ENCODE measurements at regions not wholly inside any gene's neighbourhood (a gene's known extent, or its start where the extent isn't known, plus 50 kb on each side); places are given as distances from the start of the nearest gene placed in this dataset.

DNA sequence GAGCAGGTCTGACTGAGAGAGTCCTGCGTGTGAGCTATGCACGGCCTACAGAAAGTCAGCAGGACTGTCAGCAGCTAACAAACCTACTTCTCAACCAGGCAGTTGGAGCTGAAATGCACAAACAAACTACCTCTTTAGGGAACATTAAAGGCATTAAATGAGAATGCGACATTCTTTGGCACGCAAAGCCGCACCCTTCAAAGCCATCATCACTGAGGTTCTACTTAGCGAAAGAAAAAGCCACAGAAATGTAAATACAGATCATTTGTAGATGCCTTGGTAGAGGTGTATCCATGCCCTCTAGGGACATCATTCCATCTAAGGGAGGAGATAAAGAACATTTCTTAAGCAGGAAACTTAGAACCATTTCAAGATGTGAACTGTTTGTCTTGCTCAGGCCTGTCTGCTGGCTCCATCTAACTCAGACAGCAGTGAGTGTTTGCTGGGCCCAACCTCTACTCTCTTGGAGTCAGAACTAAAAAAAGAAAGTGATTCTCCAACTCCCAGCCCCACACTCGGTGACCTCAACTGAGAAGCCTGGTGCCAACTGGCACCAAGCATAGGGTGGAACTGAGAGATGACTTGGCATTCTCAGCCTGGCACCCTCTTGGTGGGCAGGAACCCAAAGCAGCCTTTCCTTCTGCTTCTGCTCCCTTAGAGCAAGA, 63.5 kb upstream of the MBIP start:
- H3K4me1 ChIP-seq (ENCODE audit: control insufficient read depth, insufficient read depth, low read length): peaks cover 7% of the 10 kb centered on the region
- H3K36me3 ChIP-seq (ENCODE audit: control insufficient read depth in 2 of 2, insufficient read depth in 2 of 2, low read length in 2 of 2): no peaks in the 10 kb centered on the region
- peak overlapping the region; percentile 37 for H3K27ac ChIP-seq (ENCODE audit: low read length)
- H3K4me3 ChIP-seq (ENCODE audit: low read length in 2 of 2): no peak overlapping the region
- no peaks in the 10 kb centered on the region for H3K9me3 ChIP-seq (ENCODE audit: control insufficient read depth in 2 of 2, low read length in 2 of 2)
- H3K9ac ChIP-seq (ENCODE audit: low read length in 2 of 2): no peak overlapping the region
- no peaks in the 10 kb centered on the region for H3K27me3 ChIP-seq (ENCODE audit: control insufficient read depth in 1 of 2, insufficient read depth in 2 of 2, low read length in 2 of 2)

DNA sequence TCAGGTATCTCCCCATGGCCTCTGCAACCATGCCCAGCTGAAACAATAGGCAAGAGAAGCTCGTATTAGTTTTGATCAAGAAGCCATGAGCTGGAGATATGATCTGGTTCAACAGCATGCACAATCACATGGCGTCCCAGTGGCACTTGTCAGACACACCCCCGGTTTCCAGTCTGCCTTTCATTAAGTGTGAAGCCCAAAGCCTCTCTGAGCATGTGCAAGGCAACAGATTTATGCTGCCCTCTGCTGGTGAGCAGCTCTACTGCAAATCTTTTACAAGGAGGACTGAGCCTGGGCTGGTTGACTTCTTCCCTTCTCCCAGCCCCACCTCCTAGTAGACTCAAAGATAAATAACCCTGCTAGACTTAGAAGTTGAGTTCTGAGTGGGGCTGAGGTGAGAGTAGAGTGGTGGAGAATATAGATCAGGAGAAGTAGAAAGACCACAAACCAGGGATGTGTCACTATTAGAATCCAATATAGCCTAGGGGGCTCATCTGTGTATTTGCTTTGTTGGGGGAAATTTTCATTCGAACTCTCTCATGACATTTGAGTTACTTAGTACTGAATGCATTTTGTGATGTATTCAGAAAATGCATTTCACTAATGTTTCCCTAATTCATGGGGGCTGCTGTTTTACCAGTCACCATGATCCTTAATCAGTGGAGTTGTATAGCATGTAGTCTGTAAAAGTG, 53.7 kb upstream of the MBIP start:
- H3K27ac ChIP-seq (ENCODE audit: low read length): no peak overlapping the region
- H3K9me3 ChIP-seq (ENCODE audit: control insufficient read depth in 2 of 2, low read length in 2 of 2): no peaks in the 10 kb centered on the region
- no peaks in the 10 kb centered on the region for H3K27me3 ChIP-seq (ENCODE audit: control insufficient read depth in 1 of 2, insufficient read depth in 2 of 2, low read length in 2 of 2)
- H3K4me1 ChIP-seq (ENCODE audit: control insufficient read depth, insufficient read depth, low read length): no peaks in the 10 kb centered on the region
- no peak overlapping the region for H3K9ac ChIP-seq (ENCODE audit: low read length in 2 of 2)
- no peak overlapping the region for H3K4me3 ChIP-seq (ENCODE audit: low read length in 2 of 2)
- no peaks in the 10 kb centered on the region for H3K36me3 ChIP-seq (ENCODE audit: control insufficient read depth in 2 of 2, insufficient read depth in 2 of 2, low read length in 2 of 2)
